PFSK-1 (cell line): ENCODE measurements at regions not wholly inside any gene's neighbourhood (a gene's known extent, or its start where the extent isn't known, plus 50 kb on each side); places are given as distances from the start of the nearest gene placed in this dataset.

Experiments
- FOXP2 ChIP-seq: optimal IDR thresholded peaks from 2 replicates; pipeline ENCODE3; 2011; ENCODE audit warnings: borderline replicate concordance, control low read depth, inconsistent platforms; ENCODE audit not compliant: insufficient read depth; ENCODE audit errors: extremely low read length, extremely low read depth
- POLR2AphosphoS5 ChIP-seq: IDR thresholded peaks from 2 replicates; pipeline ENCODE4 v1.6.1; 2012; ENCODE audit warnings: low read depth, mild to moderate bottlenecking, control low read depth, low read length, moderate library complexity
- SIN3A ChIP-seq: IDR thresholded peaks from 2 replicates; pipeline ENCODE4 v1.6.1; 2012; ENCODE audit warnings: mild to moderate bottlenecking, low read length, moderate library complexity, borderline replicate concordance; ENCODE audit not compliant: insufficient read depth
- TAF1 ChIP-seq: IDR thresholded peaks from 2 replicates; pipeline ENCODE4 v1.6.1; 2012; ENCODE audit warnings: low read length, control low read depth, borderline replicate concordance; ENCODE audit not compliant: insufficient read depth
- TF ChIP-seq, protein P1 (sequence below), 2 experiments: IDR thresholded peaks; 2 replicates each; pipeline versions ENCODE4 v1.6.1 to v1.8.0; 2011 to 2012; ENCODE audit warnings: low read depth in 2 of 2, low read length in 2 of 2, control low read depth in 1 of 2, inconsistent platforms in 1 of 2, mild to moderate bottlenecking in 1 of 2, moderate library complexity in 1 of 2; ENCODE audit not compliant: insufficient read depth in 1 of 2

DNA sequence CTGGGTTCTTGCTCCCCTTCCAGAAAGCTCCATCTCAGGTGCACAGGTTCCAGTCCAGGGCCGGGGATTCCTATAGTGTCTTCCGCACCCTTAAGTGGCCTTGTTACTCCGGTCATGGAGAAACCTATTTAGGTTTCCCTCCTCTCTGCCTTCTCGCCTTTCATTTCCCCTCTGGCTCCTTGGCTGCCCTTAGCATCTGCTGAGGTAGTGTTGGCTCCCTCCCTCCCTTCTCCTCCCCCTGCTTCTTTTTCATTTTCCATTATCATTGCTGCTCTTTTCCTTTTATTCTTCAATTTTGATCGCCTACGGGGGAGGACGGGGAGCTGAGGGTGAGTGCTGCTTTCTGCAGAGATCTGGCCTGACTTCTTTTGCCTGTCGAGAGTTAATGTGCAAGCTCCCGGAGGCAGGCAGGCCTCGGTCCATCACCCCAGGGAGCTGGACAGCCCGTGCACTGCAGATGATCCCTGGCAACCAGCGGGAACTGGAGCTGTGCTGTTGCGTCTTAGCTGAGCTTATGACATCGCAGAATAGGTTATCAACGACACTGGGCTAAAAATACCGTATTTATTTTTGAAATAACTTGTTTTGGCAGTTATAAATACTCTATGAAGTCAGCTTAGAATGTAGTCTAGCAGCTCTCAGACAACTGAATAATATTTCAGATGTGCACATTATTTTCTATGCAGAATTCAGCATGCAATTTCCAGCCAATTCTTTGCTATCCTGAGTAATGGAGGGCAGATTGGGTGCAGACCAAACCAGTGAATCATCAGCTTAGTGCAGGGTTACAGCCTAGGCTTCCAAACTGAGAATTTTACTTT, 141.9 kb downstream of the SLC4A3 start:
- TF ChIP-seq FOXP2 (no peak), SIN3A (no peak), POLR2AphosphoS5 (no peak), TAF1 (no peak)
- TF ChIP-seq, protein P1, sequence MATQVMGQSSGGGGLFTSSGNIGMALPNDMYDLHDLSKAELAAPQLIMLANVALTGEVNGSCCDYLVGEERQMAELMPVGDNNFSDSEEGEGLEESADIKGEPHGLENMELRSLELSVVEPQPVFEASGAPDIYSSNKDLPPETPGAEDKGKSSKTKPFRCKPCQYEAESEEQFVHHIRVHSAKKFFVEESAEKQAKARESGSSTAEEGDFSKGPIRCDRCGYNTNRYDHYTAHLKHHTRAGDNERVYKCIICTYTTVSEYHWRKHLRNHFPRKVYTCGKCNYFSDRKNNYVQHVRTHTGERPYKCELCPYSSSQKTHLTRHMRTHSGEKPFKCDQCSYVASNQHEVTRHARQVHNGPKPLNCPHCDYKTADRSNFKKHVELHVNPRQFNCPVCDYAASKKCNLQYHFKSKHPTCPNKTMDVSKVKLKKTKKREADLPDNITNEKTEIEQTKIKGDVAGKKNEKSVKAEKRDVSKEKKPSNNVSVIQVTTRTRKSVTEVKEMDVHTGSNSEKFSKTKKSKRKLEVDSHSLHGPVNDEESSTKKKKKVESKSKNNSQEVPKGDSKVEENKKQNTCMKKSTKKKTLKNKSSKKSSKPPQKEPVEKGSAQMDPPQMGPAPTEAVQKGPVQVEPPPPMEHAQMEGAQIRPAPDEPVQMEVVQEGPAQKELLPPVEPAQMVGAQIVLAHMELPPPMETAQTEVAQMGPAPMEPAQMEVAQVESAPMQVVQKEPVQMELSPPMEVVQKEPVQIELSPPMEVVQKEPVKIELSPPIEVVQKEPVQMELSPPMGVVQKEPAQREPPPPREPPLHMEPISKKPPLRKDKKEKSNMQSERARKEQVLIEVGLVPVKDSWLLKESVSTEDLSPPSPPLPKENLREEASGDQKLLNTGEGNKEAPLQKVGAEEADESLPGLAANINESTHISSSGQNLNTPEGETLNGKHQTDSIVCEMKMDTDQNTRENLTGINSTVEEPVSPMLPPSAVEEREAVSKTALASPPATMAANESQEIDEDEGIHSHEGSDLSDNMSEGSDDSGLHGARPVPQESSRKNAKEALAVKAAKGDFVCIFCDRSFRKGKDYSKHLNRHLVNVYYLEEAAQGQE (IDR thresholded peaks at IDR 0.05; ENCODE audit: insufficient read depth in 1 of 2, low read depth in 2 of 2, low read length in 2 of 2), result no peak

DNA sequence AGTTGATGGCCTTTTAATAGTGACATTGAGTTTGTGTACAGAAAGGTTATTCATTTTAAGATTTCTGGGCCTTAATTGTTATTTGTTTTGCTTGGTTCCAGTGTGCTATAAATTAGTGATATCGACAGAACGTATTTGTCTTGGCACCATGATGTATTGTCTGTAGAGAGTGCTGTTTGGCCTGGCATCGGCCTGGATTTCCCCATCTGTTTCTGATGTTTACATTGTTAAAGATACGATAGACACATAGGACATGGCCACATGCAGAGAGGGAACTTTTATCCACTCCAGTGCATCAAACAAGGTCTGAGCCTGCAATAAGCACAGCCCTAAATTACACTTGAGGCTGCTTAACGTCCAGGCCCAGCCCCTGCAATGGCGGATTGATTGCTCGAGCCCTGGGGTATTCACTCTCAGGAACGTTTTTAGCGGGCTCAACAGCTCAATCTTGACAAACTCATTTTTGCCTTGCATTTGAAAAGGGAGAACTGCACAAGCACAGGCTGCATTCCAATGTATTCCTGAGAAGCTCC, 144.7 kb downstream of the SLC4A3 start:
- TF ChIP-seq POLR2AphosphoS5 (no peak), FOXP2 (no peak), TAF1 (no peak), SIN3A (no peak)
- TF ChIP-seq, protein P1 (IDR thresholded peaks at IDR 0.05; ENCODE audit: insufficient read depth in 1 of 2, low read depth in 2 of 2, low read length in 2 of 2), result no peak

DNA sequence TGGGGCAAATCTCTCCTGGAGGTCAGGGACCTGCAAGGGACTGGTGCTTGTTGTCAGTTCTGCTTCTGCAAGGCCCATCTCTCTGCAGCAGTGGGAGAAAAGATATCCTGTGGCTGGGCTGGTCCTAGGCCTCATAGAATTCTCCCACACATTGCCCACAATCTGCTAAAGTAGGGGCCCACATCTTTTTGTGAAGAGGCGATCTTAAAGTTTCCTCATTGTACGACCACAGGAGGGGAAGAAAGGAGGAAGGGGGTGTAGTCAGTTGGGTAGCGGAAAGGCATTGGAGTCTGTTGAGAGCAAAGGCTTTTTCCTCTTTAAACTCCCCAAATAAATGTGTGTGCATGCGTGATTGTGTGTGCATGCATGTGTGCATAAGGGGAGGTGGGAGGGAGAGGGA, 145.3 kb downstream of the SLC4A3 start:
- TF ChIP-seq SIN3A, result no peak

DNA sequence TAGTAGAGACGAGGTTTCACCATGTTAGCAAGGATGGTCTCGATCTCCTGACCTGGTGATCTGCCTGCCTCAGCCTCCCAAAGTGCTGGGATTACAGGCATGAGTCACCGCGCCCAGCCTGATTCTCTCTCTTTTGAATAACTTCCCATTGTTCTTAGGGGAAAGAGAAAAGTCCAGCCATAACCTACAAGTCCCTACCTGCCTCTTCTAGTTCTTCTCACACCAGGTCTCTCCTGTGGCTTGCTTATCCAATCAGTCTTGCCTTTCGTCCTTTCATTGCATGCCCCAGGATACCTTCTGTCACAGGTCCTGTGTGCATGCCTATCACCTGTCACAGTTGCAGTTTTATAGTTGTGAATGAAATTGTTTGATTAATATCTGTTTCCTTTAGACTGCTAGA, 148.1 kb downstream of the SLC4A3 start:
- TF ChIP-seq SIN3A, result no peak
- no peak for TF ChIP-seq FOXP2
- TF ChIP-seq TAF1, result no peak
- no peak for TF ChIP-seq POLR2AphosphoS5

DNA sequence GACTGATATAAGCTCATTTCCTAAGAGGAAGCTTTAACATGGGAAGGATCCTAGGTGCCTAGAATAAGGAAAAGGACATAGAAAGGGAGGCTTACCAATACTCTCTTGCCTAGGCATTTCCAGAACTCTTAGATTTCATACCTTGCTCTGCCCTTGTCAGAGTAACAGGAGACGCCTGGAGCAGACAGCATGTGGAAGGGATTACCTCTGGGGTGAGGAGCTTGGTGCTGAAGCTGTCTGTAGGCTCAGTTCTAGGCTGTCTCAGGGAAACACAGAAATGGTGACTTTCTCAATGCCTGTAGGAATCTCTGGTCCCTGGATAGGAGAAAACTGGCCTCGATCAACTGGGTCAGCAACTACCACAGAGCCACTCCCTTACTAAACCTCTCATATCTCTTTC, 150.0 kb downstream of the SLC4A3 start:
- TF ChIP-seq SIN3A (no peak), TAF1 (no peak), POLR2AphosphoS5 (no peak), FOXP2 (no peak)
- TF ChIP-seq, protein P1 (IDR thresholded peaks at IDR 0.05; ENCODE audit: insufficient read depth in 1 of 2, low read depth in 2 of 2, low read length in 2 of 2), result no peak

DNA sequence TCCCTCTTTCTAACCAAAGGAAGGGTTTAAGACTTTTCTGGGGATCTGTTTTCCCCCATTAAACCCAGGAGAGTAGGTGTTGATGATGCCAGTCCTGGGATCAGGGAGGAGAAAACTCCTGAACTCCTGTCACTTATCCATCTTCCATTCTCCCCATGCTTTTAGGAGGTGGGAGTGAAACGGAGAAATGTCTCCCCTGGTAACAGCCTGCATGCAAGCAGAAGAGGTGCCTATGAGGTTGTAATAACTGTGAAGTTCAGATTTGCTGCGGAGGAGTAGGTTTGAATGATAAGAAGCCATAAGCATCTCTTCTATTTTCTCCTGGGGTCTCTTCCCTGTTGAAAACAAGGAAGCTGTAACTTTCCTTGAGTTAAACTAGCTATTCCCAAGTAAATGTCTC, 150.8 kb downstream of the SLC4A3 start:
- TF ChIP-seq SIN3A, result no peak
